Psoas muscle (tissue), 7 donors: ENCODE measurements at regions not wholly inside any gene's neighbourhood (a gene's known extent, or its start where the extent isn't known, plus 50 kb on each side); places are given as distances from the start of the nearest gene placed in this dataset.

Source experiments
- ATAC-seq, 4 donors: fragments of 200-7000 bp; cut with Tn5 transposase; one replicate each; pipeline ENCODE4 v1.9.1; 2020; ENCODE audit warnings: moderate library complexity in 3 of 4, mild to moderate bottlenecking in 2 of 4
- DNase-seq, 2 donors: peaks; one replicate each; pipeline ENCODE4 v3.0.0-alpha.2; 2020
- H3K27ac ChIP-seq: fragments of 200-600 bp; one replicate; pipeline ENCODE4 v1.8.0; 2022
- H3K27me3 ChIP-seq, 3 donors: fragments of 200-600 bp in 1 of 3; one replicate each; pipeline versions ENCODE4 v1.6.1 to v1.8.0; 2013 to 2022; ENCODE audit warnings: low read length in 2 of 3, mild to moderate bottlenecking in 2 of 3, moderate library complexity in 1 of 3; ENCODE audit not compliant: insufficient read depth in 3 of 3
- H3K36me3 ChIP-seq, 2 donors: fragments of 200-600 bp in 1 of 2; one replicate each; pipeline versions ENCODE4 v1.6.1 to v1.8.0; 2013 to 2022; ENCODE audit warnings: low read depth in 1 of 2, mild to moderate bottlenecking in 1 of 2, moderate library complexity in 1 of 2; ENCODE audit not compliant: insufficient read depth in 1 of 2
- H3K4me1 ChIP-seq: fragments of 200-600 bp; one replicate; pipeline ENCODE4 v1.8.0; 2022
- H3K4me3 ChIP-seq: fragments of 200-600 bp; one replicate; pipeline ENCODE4 v1.8.0; 2022; ENCODE audit warnings: mild to moderate bottlenecking
- H3K9me3 ChIP-seq: fragments of 200-600 bp; one replicate; pipeline ENCODE4 v1.8.0; 2022
- CTCF ChIP-seq: fragments of 200-600 bp; IDR thresholded peaks from one replicate; pipeline ENCODE4 v1.8.0; 2022; ENCODE audit warnings: antibody characterized with exemption
- WGBS, 3 donors: extraction: QIAGEN DNeasy Blood & Tissue Kit; methylation state at CpG; one replicate each; pipeline versions ENCODE4 v1.1.6 to v1.1.7; 2013; 5-methylcytosine and 5-hydroxymethylcytosine counted together
- intact Hi-C, 2 donors: fragments of 100-400 bp; cut with DNase I; formaldehyde crosslinking; loops; one replicate each; pipeline versions ENCODE4 v1.11.0 to v1.14.2; 2022
- donor health status: healthy with polysubstance abuse.
- donor health status: DM: no; HTN: no; CAD: no; lungs with moderate emphysema.
- donor health status: Bipolar disorder and iron deficiency.
- donor health status: healthy.
- donor health status: DM: yes; HTN: yes; CAD: no.
- donor health status: DM: no; HTN: no; CAD: no.
- donor health status: DM: yes; HTN: yes; CAD: no.

- no peaks in the 10 kb centered on the region for H3K36me3 ChIP-seq
- no peaks in the 10 kb centered on the region for H3K4me1 ChIP-seq
- H3K27ac ChIP-seq: no peak overlapping the region
- DNase-seq (no peak), ATAC-seq (no peak)
- intact Hi-C loops: no loop called here
- 56 to 76% (median 67%) methylated on average over 3 of the region's 3 CpGs for WGBS, 3 donors
- no peak overlapping the region for H3K4me3 ChIP-seq
- TF ChIP-seq CTCF: no peak
- peaks cover 0 to 8% (median 1%) of the 10 kb centered on the region in 3 donors for H3K27me3 ChIP-seq
- no peaks in the 10 kb centered on the region for H3K9me3 ChIP-seq
These were observed 173.7 kb downstream of the SOX9 start for GRCh38 chr17:72294487-72294893.

GRCh38 chr17:72295916-72296315 lies 175.1 kb downstream of the SOX9 start:
- no peaks in the 10 kb centered on the region for H3K4me1 ChIP-seq
- WGBS, 3 donors: 85 to 93% (median 90%) methylated on average over 4 of the region's 4 CpGs
- H3K9me3 ChIP-seq: no peaks in the 10 kb centered on the region
- no peak overlapping the region for H3K27ac ChIP-seq
- no peaks in the 10 kb centered on the region for H3K36me3 ChIP-seq
- no peak overlapping the region for H3K4me3 ChIP-seq
- peaks cover 0 to 8% (median 0%) of the 10 kb centered on the region in 3 donors for H3K27me3 ChIP-seq
- TF ChIP-seq CTCF: no peak
- DNase-seq (no peak), ATAC-seq (no peak)
- intact Hi-C loops: no loop called here

GRCh38 chr17:72296456-72296855 lies 175.6 kb downstream of the SOX9 start:
- peaks cover 0 to 8% (median 0%) of the 10 kb centered on the region in 3 donors for H3K27me3 ChIP-seq
- intact Hi-C loops: no loop called here
- WGBS, 3 donors: 79 to 89% (median 84%) methylated on average over 1 of the region's 1 CpG

GRCh38 chr17:72297326-72298115 lies 176.7 kb downstream of the SOX9 start:
- 30 to 43% (median 34%) methylated on average over 9 of the region's 9 CpGs for WGBS, 3 donors
- no peak for TF ChIP-seq CTCF
- H3K27me3 ChIP-seq: peaks cover 0 to 5% (median 0%) of the 10 kb centered on the region in 3 donors

More at GRCh38 chr17:72296456-72296855, 175.6 kb downstream of the SOX9 start:
- no peaks in the 10 kb centered on the region for H3K4me1 ChIP-seq
- H3K9me3 ChIP-seq: no peaks in the 10 kb centered on the region
- H3K27ac ChIP-seq: no peak overlapping the region
- no peak for TF ChIP-seq CTCF
- DNase-seq (no peak), ATAC-seq (no peak)
- H3K4me3 ChIP-seq: no peak overlapping the region
- H3K36me3 ChIP-seq: no peaks in the 10 kb centered on the region

More at GRCh38 chr17:72297326-72298115, 176.7 kb downstream of the SOX9 start:
- Histone ChIP-seq H3K4me3 (no peak overlapping the region), H3K36me3 (no peaks in the 10 kb centered on the region), H3K9me3 (no peaks in the 10 kb centered on the region), H3K4me1 (no peaks in the 10 kb centered on the region), H3K27ac (no peak overlapping the region)
- DNase-seq (peak; percentile 46 to 69), ATAC-seq (peak in 3 of 4 donors; percentile 58 to 63 (median 60))
- intact Hi-C loops: no loop called here
